ENCODE measurements at regions not wholly inside any gene's neighbourhood (a gene's known extent, or its start where the extent isn't known, plus 50 kb on each side); places are given as distances from the start of the nearest gene placed in this dataset.

GRCh38 chr14:104331871-104332605, 193.7 kb downstream of the KIF26A start:
- TF ChIP-seq CTCF (IDR thresholded peaks at IDR 0.05) (no peak), POLR2A (IDR thresholded peaks at IDR 0.05) (no peak)

Data from adrenal gland (tissue), 5 donors.